ENCODE measurements at regions not wholly inside any gene's neighbourhood (a gene's known extent, or its start where the extent isn't known, plus 50 kb on each side); places are given as distances from the start of the nearest gene placed in this dataset.

DNA sequence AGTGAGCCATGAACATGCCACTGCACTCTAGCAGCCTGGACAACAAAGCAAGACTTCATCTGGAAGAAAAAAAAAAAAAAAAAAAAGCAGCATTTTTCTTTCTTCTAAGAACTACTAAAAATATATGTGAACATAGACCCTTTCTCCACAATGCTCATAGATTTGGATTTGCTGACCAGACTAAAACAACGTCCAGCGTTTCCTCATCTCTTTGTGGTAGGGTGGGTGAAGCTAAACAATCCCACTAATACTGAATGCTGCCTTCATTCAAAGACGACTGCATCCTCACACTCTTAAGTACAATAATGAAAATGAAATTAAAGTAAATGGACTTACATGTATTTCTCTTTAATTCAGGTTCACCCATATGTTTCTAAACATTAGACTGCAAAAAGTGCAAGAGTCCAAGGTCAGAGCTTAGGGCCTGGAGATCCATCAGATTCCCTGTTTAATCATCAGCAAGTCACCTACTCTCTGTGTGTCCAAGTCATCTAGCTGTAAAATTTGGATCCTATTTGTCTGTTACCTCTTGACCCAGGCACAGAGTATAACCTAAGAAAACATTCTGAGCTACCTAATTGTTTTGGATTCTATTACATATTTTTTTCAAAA, 99.4 kb upstream of the NHSL1 start:
- Histone ChIP-seq H3K27ac (ENCODE audit: low read depth) (no peak overlapping the region), H3K4me3 (no peak overlapping the region), H3K79me2 (replicated peaks; ENCODE audit: insufficient read depth) (peaks cover 18% of the 10 kb centered on the region), H2AFZ (no peak overlapping the region), H3K9me2 (ENCODE audit: insufficient read depth) (no peaks in the 10 kb centered on the region), H3K4me1 (ENCODE audit: insufficient read depth) (peaks cover 39% of the 10 kb centered on the region), H3K27me3 (ENCODE audit: insufficient read depth) (no peaks in the 10 kb centered on the region), H3F3A (replicated peaks; ENCODE audit: low read depth) (no peaks in the 10 kb centered on the region), H3K4me2 (no peak overlapping the region), H4K20me1 (replicated peaks; ENCODE audit: insufficient read depth) (no peaks in the 10 kb centered on the region; the same call in 1 of the 2 replicates), H3K36me3 (ENCODE audit: insufficient read depth) (no peaks in the 10 kb centered on the region)
- DNase-seq (ENCODE audit: low spot score), result no peak
- H3K27ac Mint-ChIP-seq, result no peak overlapping the region
- H3K4me1 Mint-ChIP-seq, result peaks cover 48% of the 10 kb centered on the region
- H3K9me3 Mint-ChIP-seq, result no peaks in the 10 kb centered on the region; the same call in 2 of the 3 replicates
- H3K27me3 Mint-ChIP-seq (ENCODE audit: insufficient read depth, low read depth, poor library complexity), result peaks cover 4% of the 10 kb centered on the region
- no peaks in the 10 kb centered on the region for H3K36me3 Mint-ChIP-seq (ENCODE audit: low read depth)
- TF ChIP-seq ZNF331 (CRISPR knock-in tag; IDR thresholded peaks at IDR 0.05; ENCODE audit: low read depth) (no peak), ZNF114 (CRISPR knock-in tag; IDR thresholded peaks at IDR 0.05) (no peak), JUNB (IDR thresholded peaks at IDR 0.05; ENCODE audit: unreplicated experiment) (no peak), CREB1 (CRISPR knock-in tag; IDR thresholded peaks at IDR 0.05; ENCODE audit: low read depth) (no peak), EZH2 (IDR thresholded peaks at IDR 0.05; ENCODE audit: low read depth, unreplicated experiment) (no peak), EZH2phosphoT487 (IDR thresholded peaks at IDR 0.05; ENCODE audit: unreplicated experiment) (no peak), STAT1 (IDR thresholded peaks at IDR 0.05; ENCODE audit: unreplicated experiment) (no peak), NANOG (IDR thresholded peaks at IDR 0.05; ENCODE audit: borderline replicate concordance) (no peak), POLR2AphosphoS5 (IDR thresholded peaks at IDR 0.05; ENCODE audit: low read depth) (no peak)
- TF ChIP-seq, protein P1, sequence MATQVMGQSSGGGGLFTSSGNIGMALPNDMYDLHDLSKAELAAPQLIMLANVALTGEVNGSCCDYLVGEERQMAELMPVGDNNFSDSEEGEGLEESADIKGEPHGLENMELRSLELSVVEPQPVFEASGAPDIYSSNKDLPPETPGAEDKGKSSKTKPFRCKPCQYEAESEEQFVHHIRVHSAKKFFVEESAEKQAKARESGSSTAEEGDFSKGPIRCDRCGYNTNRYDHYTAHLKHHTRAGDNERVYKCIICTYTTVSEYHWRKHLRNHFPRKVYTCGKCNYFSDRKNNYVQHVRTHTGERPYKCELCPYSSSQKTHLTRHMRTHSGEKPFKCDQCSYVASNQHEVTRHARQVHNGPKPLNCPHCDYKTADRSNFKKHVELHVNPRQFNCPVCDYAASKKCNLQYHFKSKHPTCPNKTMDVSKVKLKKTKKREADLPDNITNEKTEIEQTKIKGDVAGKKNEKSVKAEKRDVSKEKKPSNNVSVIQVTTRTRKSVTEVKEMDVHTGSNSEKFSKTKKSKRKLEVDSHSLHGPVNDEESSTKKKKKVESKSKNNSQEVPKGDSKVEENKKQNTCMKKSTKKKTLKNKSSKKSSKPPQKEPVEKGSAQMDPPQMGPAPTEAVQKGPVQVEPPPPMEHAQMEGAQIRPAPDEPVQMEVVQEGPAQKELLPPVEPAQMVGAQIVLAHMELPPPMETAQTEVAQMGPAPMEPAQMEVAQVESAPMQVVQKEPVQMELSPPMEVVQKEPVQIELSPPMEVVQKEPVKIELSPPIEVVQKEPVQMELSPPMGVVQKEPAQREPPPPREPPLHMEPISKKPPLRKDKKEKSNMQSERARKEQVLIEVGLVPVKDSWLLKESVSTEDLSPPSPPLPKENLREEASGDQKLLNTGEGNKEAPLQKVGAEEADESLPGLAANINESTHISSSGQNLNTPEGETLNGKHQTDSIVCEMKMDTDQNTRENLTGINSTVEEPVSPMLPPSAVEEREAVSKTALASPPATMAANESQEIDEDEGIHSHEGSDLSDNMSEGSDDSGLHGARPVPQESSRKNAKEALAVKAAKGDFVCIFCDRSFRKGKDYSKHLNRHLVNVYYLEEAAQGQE (IDR thresholded peaks at IDR 0.05; ENCODE audit: unreplicated experiment), result no peak
- TF ChIP-seq, protein P2, sequence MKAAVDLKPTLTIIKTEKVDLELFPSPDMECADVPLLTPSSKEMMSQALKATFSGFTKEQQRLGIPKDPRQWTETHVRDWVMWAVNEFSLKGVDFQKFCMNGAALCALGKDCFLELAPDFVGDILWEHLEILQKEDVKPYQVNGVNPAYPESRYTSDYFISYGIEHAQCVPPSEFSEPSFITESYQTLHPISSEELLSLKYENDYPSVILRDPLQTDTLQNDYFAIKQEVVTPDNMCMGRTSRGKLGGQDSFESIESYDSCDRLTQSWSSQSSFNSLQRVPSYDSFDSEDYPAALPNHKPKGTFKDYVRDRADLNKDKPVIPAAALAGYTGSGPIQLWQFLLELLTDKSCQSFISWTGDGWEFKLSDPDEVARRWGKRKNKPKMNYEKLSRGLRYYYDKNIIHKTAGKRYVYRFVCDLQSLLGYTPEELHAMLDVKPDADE (IDR thresholded peaks at IDR 0.05), result no peak
- TF ChIP-seq, protein P3, sequence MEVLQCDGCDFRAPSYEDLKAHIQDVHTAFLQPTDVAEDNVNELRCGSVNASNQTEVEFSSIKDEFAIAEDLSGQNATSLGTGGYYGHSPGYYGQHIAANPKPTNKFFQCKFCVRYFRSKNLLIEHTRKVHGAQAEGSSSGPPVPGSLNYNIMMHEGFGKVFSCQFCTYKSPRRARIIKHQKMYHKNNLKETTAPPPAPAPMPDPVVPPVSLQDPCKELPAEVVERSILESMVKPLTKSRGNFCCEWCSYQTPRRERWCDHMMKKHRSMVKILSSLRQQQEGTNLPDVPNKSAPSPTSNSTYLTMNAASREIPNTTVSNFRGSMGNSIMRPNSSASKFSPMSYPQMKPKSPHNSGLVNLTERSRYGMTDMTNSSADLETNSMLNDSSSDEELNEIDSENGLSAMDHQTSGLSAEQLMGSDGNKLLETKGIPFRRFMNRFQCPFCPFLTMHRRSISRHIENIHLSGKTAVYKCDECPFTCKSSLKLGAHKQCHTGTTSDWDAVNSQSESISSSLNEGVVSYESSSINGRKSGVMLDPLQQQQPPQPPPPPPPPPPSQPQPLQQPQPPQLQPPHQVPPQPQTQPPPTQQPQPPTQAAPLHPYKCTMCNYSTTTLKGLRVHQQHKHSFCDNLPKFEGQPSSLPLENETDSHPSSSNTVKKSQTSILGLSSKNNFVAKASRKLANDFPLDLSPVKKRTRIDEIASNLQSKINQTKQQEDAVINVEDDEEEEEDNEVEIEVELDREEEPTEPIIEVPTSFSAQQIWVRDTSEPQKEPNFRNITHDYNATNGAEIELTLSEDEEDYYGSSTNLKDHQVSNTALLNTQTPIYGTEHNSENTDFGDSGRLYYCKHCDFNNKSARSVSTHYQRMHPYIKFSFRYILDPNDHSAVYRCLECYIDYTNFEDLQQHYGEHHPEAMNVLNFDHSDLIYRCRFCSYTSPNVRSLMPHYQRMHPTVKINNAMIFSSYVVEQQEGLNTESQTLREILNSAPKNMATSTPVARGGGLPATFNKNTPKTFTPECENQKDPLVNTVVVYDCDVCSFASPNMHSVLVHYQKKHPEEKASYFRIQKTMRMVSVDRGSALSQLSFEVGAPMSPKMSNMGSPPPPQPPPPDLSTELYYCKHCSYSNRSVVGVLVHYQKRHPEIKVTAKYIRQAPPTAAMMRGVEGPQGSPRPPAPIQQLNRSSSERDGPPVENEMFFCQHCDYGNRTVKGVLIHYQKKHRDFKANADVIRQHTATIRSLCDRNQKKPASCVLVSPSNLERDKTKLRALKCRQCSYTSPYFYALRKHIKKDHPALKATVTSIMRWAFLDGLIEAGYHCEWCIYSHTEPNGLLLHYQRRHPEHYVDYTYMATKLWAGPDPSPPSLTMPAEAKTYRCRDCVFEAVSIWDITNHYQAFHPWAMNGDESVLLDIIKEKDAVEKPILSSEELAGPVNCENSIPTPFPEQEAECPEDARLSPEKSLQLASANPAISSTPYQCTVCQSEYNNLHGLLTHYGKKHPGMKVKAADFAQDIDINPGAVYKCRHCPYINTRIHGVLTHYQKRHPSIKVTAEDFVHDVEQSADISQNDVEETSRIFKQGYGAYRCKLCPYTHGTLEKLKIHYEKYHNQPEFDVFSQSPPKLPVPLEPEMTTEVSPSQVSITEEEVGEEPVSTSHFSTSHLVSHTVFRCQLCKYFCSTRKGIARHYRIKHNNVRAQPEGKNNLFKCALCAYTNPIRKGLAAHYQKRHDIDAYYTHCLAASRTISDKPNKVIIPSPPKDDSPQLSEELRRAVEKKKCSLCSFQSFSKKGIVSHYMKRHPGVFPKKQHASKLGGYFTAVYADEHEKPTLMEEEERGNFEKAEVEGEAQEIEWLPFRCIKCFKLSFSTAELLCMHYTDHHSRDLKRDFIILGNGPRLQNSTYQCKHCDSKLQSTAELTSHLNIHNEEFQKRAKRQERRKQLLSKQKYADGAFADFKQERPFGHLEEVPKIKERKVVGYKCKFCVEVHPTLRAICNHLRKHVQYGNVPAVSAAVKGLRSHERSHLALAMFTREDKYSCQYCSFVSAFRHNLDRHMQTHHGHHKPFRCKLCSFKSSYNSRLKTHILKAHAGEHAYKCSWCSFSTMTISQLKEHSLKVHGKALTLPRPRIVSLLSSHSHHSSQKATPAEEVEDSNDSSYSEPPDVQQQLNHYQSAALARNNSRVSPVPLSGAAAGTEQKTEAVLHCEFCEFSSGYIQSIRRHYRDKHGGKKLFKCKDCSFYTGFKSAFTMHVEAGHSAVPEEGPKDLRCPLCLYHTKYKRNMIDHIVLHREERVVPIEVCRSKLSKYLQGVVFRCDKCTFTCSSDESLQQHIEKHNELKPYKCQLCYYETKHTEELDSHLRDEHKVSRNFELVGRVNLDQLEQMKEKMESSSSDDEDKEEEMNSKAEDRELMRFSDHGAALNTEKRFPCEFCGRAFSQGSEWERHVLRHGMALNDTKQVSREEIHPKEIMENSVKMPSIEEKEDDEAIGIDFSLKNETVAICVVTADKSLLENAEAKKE (CRISPR knock-in tag; IDR thresholded peaks at IDR 0.05), result no peak
- TF ChIP-seq, protein P4, sequence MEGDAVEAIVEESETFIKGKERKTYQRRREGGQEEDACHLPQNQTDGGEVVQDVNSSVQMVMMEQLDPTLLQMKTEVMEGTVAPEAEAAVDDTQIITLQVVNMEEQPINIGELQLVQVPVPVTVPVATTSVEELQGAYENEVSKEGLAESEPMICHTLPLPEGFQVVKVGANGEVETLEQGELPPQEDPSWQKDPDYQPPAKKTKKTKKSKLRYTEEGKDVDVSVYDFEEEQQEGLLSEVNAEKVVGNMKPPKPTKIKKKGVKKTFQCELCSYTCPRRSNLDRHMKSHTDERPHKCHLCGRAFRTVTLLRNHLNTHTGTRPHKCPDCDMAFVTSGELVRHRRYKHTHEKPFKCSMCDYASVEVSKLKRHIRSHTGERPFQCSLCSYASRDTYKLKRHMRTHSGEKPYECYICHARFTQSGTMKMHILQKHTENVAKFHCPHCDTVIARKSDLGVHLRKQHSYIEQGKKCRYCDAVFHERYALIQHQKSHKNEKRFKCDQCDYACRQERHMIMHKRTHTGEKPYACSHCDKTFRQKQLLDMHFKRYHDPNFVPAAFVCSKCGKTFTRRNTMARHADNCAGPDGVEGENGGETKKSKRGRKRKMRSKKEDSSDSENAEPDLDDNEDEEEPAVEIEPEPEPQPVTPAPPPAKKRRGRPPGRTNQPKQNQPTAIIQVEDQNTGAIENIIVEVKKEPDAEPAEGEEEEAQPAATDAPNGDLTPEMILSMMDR (conservative IDR thresholded peaks at IDR 0.05; ENCODE audit: low read depth in 2 of 2), result no peak
- no peak overlapping the region for H3K4me3 Mint-ChIP-seq
- no peak for ATAC-seq

Measured in GM23338 (cell line).